ENCODE measurements at regions not wholly inside any gene's neighbourhood (a gene's known extent, or its start where the extent isn't known, plus 50 kb on each side); places are given as distances from the start of the nearest gene placed in this dataset.

GRCh38 chr2:236935083-236935482 lies 150.6 kb upstream of the COPS8 start:
- no peak for DNase-seq (ENCODE audit: low read depth)

GRCh38 chr2:236935631-236936445 lies 149.9 kb upstream of the COPS8 start:
- no peak for DNase-seq (ENCODE audit: low read depth)

GRCh38 chr2:236936446-236936940 lies 149.2 kb upstream of the COPS8 start:
- DNase-seq (ENCODE audit: low read depth) = no peak

- DNase-seq (ENCODE audit: low read depth) = no peak
Observed at GRCh38 chr2:236938126-236938525, 147.6 kb upstream of the COPS8 start.

GRCh38 chr2:236939271-236939670 lies 146.4 kb upstream of the COPS8 start:
- DNase-seq (ENCODE audit: low read depth) = no peak

- no peak for DNase-seq (ENCODE audit: low read depth)
Observed at GRCh38 chr2:236939721-236940231, 145.9 kb upstream of the COPS8 start.

- DNase-seq (ENCODE audit: low read depth) = no peak
Observed at GRCh38 chr2:236940497-236940896, 145.2 kb upstream of the COPS8 start.

- no peak for DNase-seq (ENCODE audit: low read depth)
Observed at GRCh38 chr2:236940916-236941520, 144.7 kb upstream of the COPS8 start.

- no peak for DNase-seq (ENCODE audit: low read depth)
Observed at GRCh38 chr2:236941551-236941950, 144.1 kb upstream of the COPS8 start.

GRCh38 chr2:236942554-236942953 lies 143.1 kb upstream of the COPS8 start:
- no peak for DNase-seq (ENCODE audit: low read depth)

GRCh38 chr2:236943068-236943467 lies 142.6 kb upstream of the COPS8 start:
- no peak for DNase-seq (ENCODE audit: low read depth)

- no peak for DNase-seq (ENCODE audit: low read depth)
Observed at GRCh38 chr2:236943841-236944513, 141.7 kb upstream of the COPS8 start.

GRCh38 chr2:236944561-236944960 lies 141.1 kb upstream of the COPS8 start:
- DNase-seq (ENCODE audit: low read depth) = no peak

GRCh38 chr2:236945431-236946016 lies 140.2 kb upstream of the COPS8 start:
- no peak for DNase-seq (ENCODE audit: low read depth)

GRCh38 chr2:236946871-236947270 lies 138.8 kb upstream of the COPS8 start:
- no peak for DNase-seq (ENCODE audit: low read depth)

- DNase-seq (ENCODE audit: low read depth) = no peak
Observed at GRCh38 chr2:236947294-236947693, 138.4 kb upstream of the COPS8 start.

GRCh38 chr2:236947896-236948295 lies 137.8 kb upstream of the COPS8 start:
- no peak for DNase-seq (ENCODE audit: low read depth)

- DNase-seq (ENCODE audit: low read depth) = no peak
Observed at GRCh38 chr2:236949089-236949905, 136.4 kb upstream of the COPS8 start.

GRCh38 chr2:236951830-236952475 lies 133.7 kb upstream of the COPS8 start:
- no peak for DNase-seq (ENCODE audit: low read depth)

GRCh38 chr2:236954641-236955040 lies 131.0 kb upstream of the COPS8 start:
- no peak for DNase-seq (ENCODE audit: low read depth)

GRCh38 chr2:236955521-236956030 lies 130.1 kb upstream of the COPS8 start:
- no peak for DNase-seq (ENCODE audit: low read depth)

All from activated T-cell treated with anti-CD3 and anti-CD28 coated beads for 24 hours (primary cell).